ENCODE measurements at regions not wholly inside any gene's neighbourhood (a gene's known extent, or its start where the extent isn't known, plus 50 kb on each side); places are given as distances from the start of the nearest gene placed in this dataset.

DNA sequence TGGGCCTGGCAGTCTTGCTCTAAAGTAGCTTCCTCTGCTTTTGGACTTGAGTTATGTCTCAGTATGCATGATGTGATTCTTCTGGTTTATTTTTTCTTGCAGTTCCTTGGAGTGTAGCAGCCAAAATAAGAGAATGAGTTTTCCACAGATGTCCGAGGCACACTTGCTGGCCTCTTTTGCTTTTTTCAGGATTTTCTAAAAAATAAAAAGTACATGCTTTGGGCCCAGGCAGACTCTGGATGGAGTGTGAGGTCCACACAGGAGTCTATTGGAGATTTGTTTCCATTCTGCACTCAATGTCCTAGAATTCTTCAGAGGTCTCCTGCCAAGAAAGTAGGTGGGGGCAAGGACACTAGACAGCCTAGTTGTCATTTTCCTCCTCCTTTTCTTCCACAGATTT, 477.6 kb downstream of the EPM2A start:
- POLR2A ChIA-PET = no interaction called here
- Mint-ChIP-seq H3K4me3 (no peak overlapping the region), H3K9me3 (no peaks in the 10 kb centered on the region), H3K27me3 (ENCODE audit: low read depth) (no peaks in the 10 kb centered on the region), H3K36me3 (no peaks in the 10 kb centered on the region), H3K4me1 (peaks cover 11% of the 10 kb centered on the region), H3K27ac (no peak overlapping the region)
- CTCF ChIA-PET = no interaction called here
- ATAC-seq = no peak
- no peak for DNase-seq (ENCODE audit: low spot score)
- TF ChIP-seq FOXJ3 (CRISPR knock-in tag; IDR thresholded peaks at IDR 0.05; ENCODE audit: borderline replicate concordance) (no peak), ZNF423 (CRISPR knock-in tag; IDR thresholded peaks at IDR 0.05) (no peak), TP53 (CRISPR knock-in tag; IDR thresholded peaks at IDR 0.05) (no peak), FOXP1 (CRISPR knock-in tag; IDR thresholded peaks at IDR 0.05; ENCODE audit: borderline replicate concordance) (no peak), ZNF121 (CRISPR knock-in tag; IDR thresholded peaks at IDR 0.05) (no peak), MXD4 (CRISPR knock-in tag; IDR thresholded peaks at IDR 0.05; ENCODE audit: borderline replicate concordance) (no peak)
- TF ChIP-seq, protein P1, sequence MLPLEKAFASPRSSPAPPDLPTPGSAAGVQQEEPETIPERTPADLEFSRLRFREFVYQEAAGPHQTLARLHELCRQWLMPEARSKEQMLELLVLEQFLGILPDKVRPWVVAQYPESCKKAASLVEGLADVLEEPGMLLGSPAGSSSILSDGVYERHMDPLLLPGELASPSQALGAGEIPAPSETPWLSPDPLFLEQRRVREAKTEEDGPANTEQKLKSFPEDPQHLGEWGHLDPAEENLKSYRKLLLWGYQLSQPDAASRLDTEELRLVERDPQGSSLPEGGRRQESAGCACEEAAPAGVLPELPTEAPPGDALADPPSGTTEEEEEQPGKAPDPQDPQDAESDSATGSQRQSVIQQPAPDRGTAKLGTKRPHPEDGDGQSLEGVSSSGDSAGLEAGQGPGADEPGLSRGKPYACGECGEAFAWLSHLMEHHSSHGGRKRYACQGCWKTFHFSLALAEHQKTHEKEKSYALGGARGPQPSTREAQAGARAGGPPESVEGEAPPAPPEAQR (CRISPR knock-in tag; IDR thresholded peaks at IDR 0.05) = no peak
- TF ChIP-seq, protein P2, sequence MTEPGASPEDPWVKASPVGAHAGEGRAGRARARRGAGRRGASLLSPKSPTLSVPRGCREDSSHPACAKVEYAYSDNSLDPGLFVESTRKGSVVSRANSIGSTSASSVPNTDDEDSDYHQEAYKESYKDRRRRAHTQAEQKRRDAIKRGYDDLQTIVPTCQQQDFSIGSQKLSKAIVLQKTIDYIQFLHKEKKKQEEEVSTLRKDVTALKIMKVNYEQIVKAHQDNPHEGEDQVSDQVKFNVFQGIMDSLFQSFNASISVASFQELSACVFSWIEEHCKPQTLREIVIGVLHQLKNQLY (CRISPR knock-in tag; IDR thresholded peaks at IDR 0.05) = no peak

DNA sequence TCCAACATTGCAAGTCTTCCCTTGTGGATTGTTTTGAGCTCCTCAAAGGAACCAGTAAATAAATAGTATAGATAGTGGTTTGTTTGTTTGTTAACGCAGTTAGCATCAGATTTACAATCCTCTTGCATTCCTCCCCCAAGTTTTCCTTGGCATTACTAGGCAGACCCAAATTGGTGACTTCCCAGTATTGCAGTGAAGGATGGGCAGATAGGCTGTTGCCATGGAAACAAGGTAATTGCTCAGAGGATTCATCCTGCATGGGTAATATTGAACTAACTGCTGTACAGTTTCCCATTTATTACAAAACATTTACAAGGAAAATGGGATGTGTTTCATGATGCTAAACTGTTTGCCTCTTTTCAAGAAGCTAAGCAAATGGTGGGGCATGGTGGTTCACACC, 477.2 kb downstream of the EPM2A start:
- ChIA-PET POLR2A (no interaction called here), CTCF (no interaction called here)
- Mint-ChIP-seq H3K27me3 (ENCODE audit: low read depth) (no peaks in the 10 kb centered on the region), H3K4me3 (no peak overlapping the region), H3K27ac (no peak overlapping the region), H3K9me3 (no peaks in the 10 kb centered on the region), H3K36me3 (no peaks in the 10 kb centered on the region), H3K4me1 (peaks cover 11% of the 10 kb centered on the region)
- ATAC-seq (no peak), DNase-seq (ENCODE audit: low spot score) (no peak)
- TF ChIP-seq, protein P3, sequence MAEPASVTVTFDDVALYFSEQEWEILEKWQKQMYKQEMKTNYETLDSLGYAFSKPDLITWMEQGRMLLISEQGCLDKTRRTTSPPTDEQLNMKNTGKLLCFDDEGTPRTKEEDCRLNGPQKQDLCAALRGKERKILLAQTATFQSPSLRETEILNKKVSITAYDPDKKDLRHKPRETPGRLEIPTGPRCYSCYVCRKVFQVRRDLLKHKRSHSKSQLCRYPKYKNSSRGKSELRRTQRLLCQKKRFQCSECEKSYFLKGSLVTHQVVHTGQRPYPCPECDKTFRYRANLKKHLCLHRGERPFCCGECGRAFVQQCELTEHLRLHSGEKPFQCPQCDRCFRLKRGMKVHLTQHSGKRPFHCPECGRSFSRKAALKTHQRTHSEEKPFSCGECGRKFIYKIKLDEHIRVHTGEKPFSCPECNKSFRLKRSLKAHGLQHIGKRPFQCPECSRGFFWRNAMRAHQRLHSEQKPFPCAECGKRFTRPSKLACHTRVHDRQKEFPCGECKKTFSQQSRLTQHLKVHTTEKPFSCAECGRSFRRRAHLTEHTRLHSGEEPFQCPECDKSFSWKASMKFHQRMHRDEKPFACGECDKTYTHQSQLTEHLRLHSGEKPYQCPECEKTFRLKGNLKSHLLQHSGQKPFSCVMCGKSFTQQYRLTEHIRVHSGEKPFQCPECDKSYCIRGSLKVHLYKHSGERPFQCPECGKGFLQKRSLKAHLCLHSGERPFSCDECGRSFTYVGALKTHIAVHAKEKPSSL (CRISPR knock-in tag; conservative IDR thresholded peaks at IDR 0.05) = no peak
- TF ChIP-seq, protein P4, sequence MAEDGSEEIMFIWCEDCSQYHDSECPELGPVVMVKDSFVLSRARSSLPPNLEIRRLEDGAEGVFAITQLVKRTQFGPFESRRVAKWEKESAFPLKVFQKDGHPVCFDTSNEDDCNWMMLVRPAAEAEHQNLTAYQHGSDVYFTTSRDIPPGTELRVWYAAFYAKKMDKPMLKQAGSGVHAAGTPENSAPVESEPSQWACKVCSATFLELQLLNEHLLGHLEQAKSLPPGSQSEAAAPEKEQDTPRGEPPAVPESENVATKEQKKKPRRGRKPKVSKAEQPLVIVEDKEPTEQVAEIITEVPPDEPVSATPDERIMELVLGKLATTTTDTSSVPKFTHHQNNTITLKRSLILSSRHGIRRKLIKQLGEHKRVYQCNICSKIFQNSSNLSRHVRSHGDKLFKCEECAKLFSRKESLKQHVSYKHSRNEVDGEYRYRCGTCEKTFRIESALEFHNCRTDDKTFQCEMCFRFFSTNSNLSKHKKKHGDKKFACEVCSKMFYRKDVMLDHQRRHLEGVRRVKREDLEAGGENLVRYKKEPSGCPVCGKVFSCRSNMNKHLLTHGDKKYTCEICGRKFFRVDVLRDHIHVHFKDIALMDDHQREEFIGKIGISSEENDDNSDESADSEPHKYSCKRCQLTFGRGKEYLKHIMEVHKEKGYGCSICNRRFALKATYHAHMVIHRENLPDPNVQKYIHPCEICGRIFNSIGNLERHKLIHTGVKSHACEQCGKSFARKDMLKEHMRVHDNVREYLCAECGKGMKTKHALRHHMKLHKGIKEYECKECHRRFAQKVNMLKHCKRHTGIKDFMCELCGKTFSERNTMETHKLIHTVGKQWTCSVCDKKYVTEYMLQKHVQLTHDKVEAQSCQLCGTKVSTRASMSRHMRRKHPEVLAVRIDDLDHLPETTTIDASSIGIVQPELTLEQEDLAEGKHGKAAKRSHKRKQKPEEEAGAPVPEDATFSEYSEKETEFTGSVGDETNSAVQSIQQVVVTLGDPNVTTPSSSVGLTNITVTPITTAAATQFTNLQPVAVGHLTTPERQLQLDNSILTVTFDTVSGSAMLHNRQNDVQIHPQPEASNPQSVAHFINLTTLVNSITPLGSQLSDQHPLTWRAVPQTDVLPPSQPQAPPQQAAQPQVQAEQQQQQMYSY (CRISPR knock-in tag; IDR thresholded peaks at IDR 0.05) = no peak
- TF ChIP-seq, protein P5, sequence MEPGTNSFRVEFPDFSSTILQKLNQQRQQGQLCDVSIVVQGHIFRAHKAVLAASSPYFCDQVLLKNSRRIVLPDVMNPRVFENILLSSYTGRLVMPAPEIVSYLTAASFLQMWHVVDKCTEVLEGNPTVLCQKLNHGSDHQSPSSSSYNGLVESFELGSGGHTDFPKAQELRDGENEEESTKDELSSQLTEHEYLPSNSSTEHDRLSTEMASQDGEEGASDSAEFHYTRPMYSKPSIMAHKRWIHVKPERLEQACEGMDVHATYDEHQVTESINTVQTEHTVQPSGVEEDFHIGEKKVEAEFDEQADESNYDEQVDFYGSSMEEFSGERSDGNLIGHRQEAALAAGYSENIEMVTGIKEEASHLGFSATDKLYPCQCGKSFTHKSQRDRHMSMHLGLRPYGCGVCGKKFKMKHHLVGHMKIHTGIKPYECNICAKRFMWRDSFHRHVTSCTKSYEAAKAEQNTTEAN (CRISPR knock-in tag; IDR thresholded peaks at IDR 0.05) = no peak
- no peak for TF ChIP-seq TP53 (CRISPR knock-in tag; IDR thresholded peaks at IDR 0.05)
- TF ChIP-seq, protein P6, sequence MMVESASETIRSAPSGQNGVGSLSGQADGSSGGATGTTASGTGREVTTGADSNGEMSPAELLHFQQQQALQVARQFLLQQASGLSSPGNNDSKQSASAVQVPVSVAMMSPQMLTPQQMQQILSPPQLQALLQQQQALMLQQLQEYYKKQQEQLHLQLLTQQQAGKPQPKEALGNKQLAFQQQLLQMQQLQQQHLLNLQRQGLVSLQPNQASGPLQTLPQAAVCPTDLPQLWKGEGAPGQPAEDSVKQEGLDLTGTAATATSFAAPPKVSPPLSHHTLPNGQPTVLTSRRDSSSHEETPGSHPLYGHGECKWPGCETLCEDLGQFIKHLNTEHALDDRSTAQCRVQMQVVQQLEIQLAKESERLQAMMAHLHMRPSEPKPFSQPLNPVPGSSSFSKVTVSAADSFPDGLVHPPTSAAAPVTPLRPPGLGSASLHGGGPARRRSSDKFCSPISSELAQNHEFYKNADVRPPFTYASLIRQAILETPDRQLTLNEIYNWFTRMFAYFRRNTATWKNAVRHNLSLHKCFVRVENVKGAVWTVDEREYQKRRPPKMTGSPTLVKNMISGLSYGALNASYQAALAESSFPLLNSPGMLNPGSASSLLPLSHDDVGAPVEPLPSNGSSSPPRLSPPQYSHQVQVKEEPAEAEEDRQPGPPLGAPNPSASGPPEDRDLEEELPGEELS (CRISPR knock-in tag; IDR thresholded peaks at IDR 0.05) = no peak
- TF ChIP-seq, protein P7, sequence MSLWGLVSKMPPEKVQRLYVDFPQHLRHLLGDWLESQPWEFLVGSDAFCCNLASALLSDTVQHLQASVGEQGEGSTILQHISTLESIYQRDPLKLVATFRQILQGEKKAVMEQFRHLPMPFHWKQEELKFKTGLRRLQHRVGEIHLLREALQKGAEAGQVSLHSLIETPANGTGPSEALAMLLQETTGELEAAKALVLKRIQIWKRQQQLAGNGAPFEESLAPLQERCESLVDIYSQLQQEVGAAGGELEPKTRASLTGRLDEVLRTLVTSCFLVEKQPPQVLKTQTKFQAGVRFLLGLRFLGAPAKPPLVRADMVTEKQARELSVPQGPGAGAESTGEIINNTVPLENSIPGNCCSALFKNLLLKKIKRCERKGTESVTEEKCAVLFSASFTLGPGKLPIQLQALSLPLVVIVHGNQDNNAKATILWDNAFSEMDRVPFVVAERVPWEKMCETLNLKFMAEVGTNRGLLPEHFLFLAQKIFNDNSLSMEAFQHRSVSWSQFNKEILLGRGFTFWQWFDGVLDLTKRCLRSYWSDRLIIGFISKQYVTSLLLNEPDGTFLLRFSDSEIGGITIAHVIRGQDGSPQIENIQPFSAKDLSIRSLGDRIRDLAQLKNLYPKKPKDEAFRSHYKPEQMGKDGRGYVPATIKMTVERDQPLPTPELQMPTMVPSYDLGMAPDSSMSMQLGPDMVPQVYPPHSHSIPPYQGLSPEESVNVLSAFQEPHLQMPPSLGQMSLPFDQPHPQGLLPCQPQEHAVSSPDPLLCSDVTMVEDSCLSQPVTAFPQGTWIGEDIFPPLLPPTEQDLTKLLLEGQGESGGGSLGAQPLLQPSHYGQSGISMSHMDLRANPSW (CRISPR knock-in tag; conservative IDR thresholded peaks at IDR 0.05; ENCODE audit: low read depth) = no peak
- TF ChIP-seq ZNF317 (CRISPR knock-in tag; IDR thresholded peaks at IDR 0.05; ENCODE audit: borderline replicate concordance, low read depth) = no peak
- no peak for TF ChIP-seq KAT7 (CRISPR knock-in tag; IDR thresholded peaks at IDR 0.05; ENCODE audit: borderline replicate concordance)
- no peak for TF ChIP-seq JUN (CRISPR knock-in tag; IDR thresholded peaks at IDR 0.05)

All from WTC11 (cell line).